ENCODE measurements at regions not wholly inside any gene's neighbourhood (a gene's known extent, or its start where the extent isn't known, plus 50 kb on each side); places are given as distances from the start of the nearest gene placed in this dataset.

DNA sequence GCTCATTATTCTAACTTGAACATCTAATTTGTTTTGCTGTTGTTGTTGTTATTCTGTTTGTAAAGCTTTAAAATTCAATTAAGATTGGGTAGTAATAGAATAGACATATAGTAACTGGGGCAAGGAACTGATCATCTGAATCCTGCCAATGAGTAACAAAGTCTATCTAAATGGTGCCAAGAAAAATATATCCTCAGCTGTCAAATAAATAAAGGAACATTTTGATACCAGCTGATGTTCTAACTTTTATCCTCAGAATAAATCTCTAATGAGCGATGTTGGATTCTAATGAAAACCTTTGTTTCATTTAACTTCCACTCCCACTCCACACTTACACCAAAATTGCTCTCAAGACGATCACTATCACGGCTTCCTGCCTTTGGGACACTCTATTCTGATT, 210.9 kb downstream of the TINAG start:
- no peak for TF ChIP-seq EZH2 (IDR thresholded peaks at IDR 0.05)
- TF ChIP-seq POLR2AphosphoS5 (IDR thresholded peaks at IDR 0.05; ENCODE audit: borderline replicate concordance, low read depth, low read length), result no peak

All from SK-N-MC (cell line).